ENCODE measurements at regions not wholly inside any gene's neighbourhood (a gene's known extent, or its start where the extent isn't known, plus 50 kb on each side); places are given as distances from the start of the nearest gene placed in this dataset.

GRCh38 chr4:152115118-152115517, 354.3 kb upstream of the GATB start:
- DNase-seq (ENCODE audit: low read depth): no peak
- TF ChIP-seq CTCF (IDR thresholded peaks at IDR 0.05; ENCODE audit: insufficient read depth, low read depth, low read length, missing control alignments): no peak
- no peak overlapping the region for H3K4me3 ChIP-seq (ENCODE audit: low read depth, low read length)

- H3K4me3 ChIP-seq (ENCODE audit: low read depth, low read length): no peak overlapping the region
- no peak for TF ChIP-seq CTCF (IDR thresholded peaks at IDR 0.05; ENCODE audit: insufficient read depth, low read depth, low read length, missing control alignments)
- no peak for DNase-seq (ENCODE audit: low read depth)
Observed at GRCh38 chr4:152114562-152114961, 353.8 kb upstream of the GATB start.

- H3K4me3 ChIP-seq (ENCODE audit: low read depth, low read length): no peak overlapping the region
- no peak for TF ChIP-seq CTCF (IDR thresholded peaks at IDR 0.05; ENCODE audit: insufficient read depth, low read depth, low read length, missing control alignments)
- DNase-seq (ENCODE audit: low read depth): peak; percentile 61
Observed at GRCh38 chr4:152112887-152113286, 352.1 kb upstream of the GATB start.

- no peak for DNase-seq (ENCODE audit: low read depth)
- TF ChIP-seq CTCF (IDR thresholded peaks at IDR 0.05; ENCODE audit: insufficient read depth, low read depth, low read length, missing control alignments): no peak
Observed at GRCh38 chr4:152112190-152112589, 351.4 kb upstream of the GATB start.

GRCh38 chr4:152110780-152111179, 350.0 kb upstream of the GATB start:
- TF ChIP-seq CTCF (IDR thresholded peaks at IDR 0.05; ENCODE audit: insufficient read depth, low read depth, low read length, missing control alignments): no peak
- DNase-seq (ENCODE audit: low read depth): no peak
- H3K4me3 ChIP-seq (ENCODE audit: low read depth, low read length): no peak overlapping the region

More at GRCh38 chr4:152112190-152112589, 351.4 kb upstream of the GATB start:
- H3K4me3 ChIP-seq (ENCODE audit: low read depth, low read length): no peak overlapping the region

- H3K4me3 ChIP-seq (ENCODE audit: low read depth, low read length): no peak overlapping the region
- no peak for DNase-seq (ENCODE audit: low read depth)
- TF ChIP-seq CTCF (IDR thresholded peaks at IDR 0.05; ENCODE audit: insufficient read depth, low read depth, low read length, missing control alignments): no peak
Observed at GRCh38 chr4:152109531-152110509, 349.0 kb upstream of the GATB start.
